ENCODE measurements at regions not wholly inside any gene's neighbourhood (a gene's known extent, or its start where the extent isn't known, plus 50 kb on each side); places are given as distances from the start of the nearest gene placed in this dataset.

DNA sequence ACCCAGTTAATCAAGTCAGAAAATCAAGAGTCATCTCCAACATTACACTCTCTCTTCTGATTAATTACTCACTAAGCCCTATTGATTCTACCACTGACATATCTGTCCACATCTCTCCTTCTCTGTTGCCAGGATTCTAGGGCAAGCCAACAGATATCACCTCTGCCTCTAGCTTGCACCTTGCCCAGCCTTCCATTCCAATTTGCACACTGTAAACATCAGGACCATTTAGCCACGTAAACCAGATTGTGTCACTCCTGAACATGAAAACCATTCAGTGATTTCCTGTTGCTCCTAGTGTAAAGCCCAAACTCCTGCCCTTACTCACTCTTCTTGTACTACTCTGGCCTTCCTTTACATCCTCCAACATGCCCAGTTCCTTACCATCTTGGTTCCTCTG is 68.0 kb upstream of the PLS3 start:
- TF ChIP-seq POLR2A (IDR thresholded peaks at IDR 0.05; ENCODE audit: low read depth, low read length) (no peak), TAF1 (IDR thresholded peaks at IDR 0.05; ENCODE audit: low read depth, low read length) (no peak), POLR2AphosphoS5 (IDR thresholded peaks at IDR 0.05; ENCODE audit: low read depth, low read length) (no peak), SPI1 (IDR thresholded peaks at IDR 0.05; ENCODE audit: low read depth, low read length) (no peak), POU2F2 (IDR thresholded peaks at IDR 0.05; ENCODE audit: low read depth, low read length) (no peak), PAX5 (IDR thresholded peaks at IDR 0.05; ENCODE audit: insufficient read depth, low read length, severe bottlenecking) (no peak)

Data from GM12891 (cell line).